Medulla oblongata (tissue), 1 donor: ENCODE measurements at regions not wholly inside any gene's neighbourhood (a gene's known extent, or its start where the extent isn't known, plus 50 kb on each side); places are given as distances from the start of the nearest gene placed in this dataset.

Experiments used
- DNase-seq: peaks from one replicate; pipeline ENCODE4 v3.0.0-alpha.2; 2015; ENCODE audit errors: extremely low spot score

- DNase-seq, result no peak
Observed at GRCh38 chr2:176468457-176469113, 199.3 kb downstream of the MTX2 start.

- no peak for DNase-seq
Observed at GRCh38 chr2:176470713-176471112, 201.5 kb downstream of the MTX2 start.

- no peak for DNase-seq
Observed at GRCh38 chr2:176471949-176472348, 202.7 kb downstream of the MTX2 start.

- DNase-seq, result peak; percentile 33
Observed at GRCh38 chr2:176473177-176473576, 203.9 kb downstream of the MTX2 start.

GRCh38 chr2:176473851-176474250 is 204.6 kb downstream of the MTX2 start:
- no peak for DNase-seq

- no peak for DNase-seq
Observed at GRCh38 chr2:176477336-176477735, 208.1 kb downstream of the MTX2 start.

GRCh38 chr2:176479961-176480360 is 210.7 kb downstream of the MTX2 start:
- no peak for DNase-seq

GRCh38 chr2:176482107-176482506 is 212.9 kb downstream of the MTX2 start:
- DNase-seq, result no peak

GRCh38 chr2:176483476-176483875 is 214.2 kb downstream of the MTX2 start:
- DNase-seq, result no peak

GRCh38 chr2:176483901-176484568 is 214.8 kb downstream of the MTX2 start:
- DNase-seq, result no peak

GRCh38 chr2:176484838-176485237 is 215.6 kb downstream of the MTX2 start:
- peak; percentile 47 for DNase-seq

GRCh38 chr2:176488431-176488830 is 219.2 kb downstream of the MTX2 start:
- no peak for DNase-seq

- no peak for DNase-seq
Observed at GRCh38 chr2:176490061-176490861, 221.0 kb downstream of the MTX2 start.

- DNase-seq, result no peak
Observed at GRCh38 chr2:176491172-176491904, 222.1 kb downstream of the MTX2 start.

- no peak for DNase-seq
Observed at GRCh38 chr2:176492583-176492982, 223.3 kb downstream of the MTX2 start.

GRCh38 chr2:176493226-176493825 is 224.1 kb downstream of the MTX2 start:
- no peak for DNase-seq

- no peak for DNase-seq
Observed at GRCh38 chr2:176493909-176494308, 224.7 kb downstream of the MTX2 start.

GRCh38 chr2:176494949-176495353 is 225.7 kb downstream of the MTX2 start:
- peak; percentile 73 for DNase-seq

- no peak for DNase-seq
Observed at GRCh38 chr2:176495826-176496225, 226.6 kb downstream of the MTX2 start.

GRCh38 chr2:176496761-176497160 is 227.5 kb downstream of the MTX2 start:
- DNase-seq, result no peak

- DNase-seq, result no peak
Observed at GRCh38 chr2:176500901-176501300, 231.7 kb downstream of the MTX2 start.

- no peak for DNase-seq
Observed at GRCh38 chr2:176501617-176502016, 232.4 kb downstream of the MTX2 start.
